ENCODE measurements at regions not wholly inside any gene's neighbourhood (a gene's known extent, or its start where the extent isn't known, plus 50 kb on each side); places are given as distances from the start of the nearest gene placed in this dataset.

DNA sequence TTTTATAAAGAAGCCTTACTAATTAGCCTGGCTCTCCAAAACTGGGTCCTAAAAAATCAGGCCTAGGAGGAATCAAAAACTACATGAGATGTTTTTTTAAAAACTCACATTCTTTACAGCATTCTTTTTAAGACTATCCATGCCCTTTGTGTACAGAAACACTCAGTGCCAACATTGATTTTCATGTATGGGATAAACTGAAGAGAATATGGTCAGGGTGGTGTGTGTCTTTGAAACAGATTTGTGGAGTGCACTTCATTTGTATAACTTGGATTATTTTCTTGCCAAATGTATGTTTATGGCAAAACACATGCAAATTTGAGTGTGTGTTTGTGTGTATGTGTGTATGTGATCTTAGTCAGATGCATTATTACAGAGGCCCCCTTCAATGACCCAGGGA lies 283.6 kb upstream of the ATP5MC3 start:
- DNase-seq (ENCODE audit: low spot score), result no peak

DNA sequence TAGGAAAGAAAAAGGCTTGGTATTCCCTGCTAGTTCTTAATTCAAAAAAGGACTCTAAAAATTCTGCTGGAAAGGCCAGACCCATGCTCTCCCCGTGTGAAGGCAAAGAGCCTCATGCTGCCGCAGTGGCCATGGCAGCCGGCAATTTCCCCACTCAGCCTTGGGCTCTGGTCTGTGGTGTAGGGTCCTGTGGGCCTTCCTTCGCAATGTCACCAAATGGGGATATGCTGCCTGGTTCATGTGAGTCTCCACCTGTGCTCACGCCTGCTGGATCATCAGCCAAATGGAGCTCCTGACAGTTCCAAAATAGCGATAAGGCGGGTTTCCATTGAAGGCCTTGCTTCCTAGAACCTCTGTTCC lies 282.8 kb upstream of the ATP5MC3 start:
- DNase-seq (ENCODE audit: low spot score), result no peak

DNA sequence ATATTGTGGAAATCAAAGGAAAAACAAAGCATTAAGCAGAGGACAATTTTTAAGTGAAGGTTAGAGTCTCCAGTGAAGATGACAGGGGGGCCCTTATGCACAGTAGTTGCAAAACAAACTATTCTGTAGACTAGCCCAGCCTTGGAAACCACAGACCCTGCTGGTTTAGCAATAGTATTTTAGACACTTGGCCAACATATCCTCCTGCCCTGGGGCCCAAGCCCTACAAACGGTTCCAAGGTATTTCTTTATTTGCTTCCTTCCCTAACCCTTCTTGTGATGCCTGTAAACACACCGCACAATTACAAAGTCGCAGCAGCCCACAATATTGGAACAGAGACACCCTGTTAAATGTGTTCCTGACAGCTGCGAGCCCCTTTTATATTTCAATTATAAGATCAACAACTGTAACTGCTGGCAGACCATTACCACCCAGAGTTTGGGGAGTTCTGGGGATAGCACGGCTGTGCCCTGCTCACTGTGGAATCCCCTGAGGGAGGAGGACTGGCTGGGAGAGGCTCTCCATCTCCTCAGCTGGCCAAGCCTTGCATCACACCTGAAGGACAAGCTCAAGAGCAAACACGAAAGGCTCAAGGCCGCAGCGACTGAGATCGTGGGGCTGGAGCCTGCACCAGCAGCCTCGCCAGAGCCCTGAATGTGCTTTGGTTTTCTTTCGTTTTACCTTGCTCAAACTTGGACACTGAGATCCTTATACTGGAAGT lies 282.2 kb upstream of the ATP5MC3 start:
- no peak for DNase-seq (ENCODE audit: low spot score)

DNA sequence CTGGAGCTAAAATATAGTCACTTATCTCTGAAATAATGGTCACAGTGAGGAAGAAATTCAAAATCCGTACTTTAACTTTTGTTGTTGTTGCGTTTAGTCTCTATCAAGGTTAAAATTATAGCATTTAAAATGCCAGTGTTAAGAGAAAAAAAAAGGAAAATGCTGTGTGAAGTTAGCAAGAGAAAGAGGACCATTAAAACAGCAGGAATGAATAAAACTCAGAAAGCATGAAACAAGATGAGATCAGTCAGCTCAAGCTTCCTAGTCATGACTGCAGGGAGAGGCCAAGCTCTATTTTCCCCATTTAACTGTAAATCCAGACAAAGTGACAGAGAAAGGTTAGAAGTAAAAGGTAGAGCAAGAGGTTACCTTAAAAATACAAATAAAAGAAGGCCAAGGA lies 281.7 kb upstream of the ATP5MC3 start:
- no peak for DNase-seq (ENCODE audit: low spot score)

DNA sequence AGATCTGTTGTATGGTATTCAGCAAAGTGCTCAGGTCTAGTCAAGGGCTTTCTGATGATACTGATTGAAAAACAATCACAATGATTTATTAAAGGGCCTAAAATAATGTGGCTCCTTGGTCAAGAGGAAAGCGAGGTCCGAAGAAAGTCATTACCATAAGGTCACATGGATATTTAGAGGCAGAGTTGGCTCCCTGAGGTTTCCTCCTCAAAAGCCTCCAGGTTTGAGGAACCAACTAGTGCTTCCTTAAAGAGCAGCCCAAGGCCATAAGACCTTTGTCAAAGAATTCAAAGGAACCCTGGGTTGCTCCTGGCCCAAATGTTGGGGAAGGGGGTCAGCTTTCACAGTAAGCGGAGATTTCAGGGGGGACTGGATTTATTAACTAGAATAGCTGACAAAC lies 280.7 kb upstream of the ATP5MC3 start:
- no peak for DNase-seq (ENCODE audit: low spot score)

DNA sequence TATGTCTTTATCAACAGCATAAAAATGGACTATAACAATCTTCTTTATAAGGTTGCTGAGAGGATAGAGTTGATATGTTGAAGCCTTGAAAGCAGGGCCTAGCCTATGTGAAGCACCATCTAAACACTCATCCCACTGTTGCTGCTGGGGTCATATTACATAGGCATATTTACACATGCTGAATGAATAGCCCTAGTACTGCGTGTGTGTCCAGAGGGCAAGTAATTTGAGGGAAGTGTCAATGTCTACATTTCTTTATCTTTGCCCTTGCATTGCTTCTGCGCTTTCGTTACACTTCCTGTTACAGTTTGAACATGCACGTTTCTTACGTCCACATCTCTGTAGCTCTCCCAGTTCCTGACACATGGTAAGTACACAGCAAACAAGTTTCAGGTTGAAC lies 280.3 kb upstream of the ATP5MC3 start:
- no peak for DNase-seq (ENCODE audit: low spot score)

DNA sequence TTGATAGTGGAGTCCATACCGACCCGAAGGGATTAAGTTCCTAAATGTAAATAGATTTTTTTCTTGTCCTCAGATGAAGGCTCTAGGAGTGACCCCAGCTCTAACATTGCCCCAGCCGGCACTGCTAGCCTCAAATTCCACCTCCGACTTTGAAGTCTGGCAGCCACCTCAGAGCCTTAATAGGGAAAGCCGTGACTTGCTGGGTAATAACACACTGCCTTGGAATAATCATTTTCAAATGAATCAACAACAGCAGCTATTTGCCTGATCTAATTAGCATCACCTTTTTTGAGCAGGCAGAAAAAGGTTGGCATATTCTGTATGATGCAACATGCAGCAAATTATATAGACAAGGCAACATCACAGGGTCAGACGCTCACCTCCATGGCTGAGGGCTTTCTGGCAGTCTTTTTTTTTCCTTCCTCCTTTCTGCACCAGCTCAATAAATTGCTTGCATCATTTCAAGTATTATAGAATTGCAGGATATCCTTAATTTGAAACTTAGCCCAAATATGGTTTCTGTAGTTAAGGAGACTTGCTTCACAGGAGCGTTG lies 276.5 kb upstream of the ATP5MC3 start:
- DNase-seq (ENCODE audit: low spot score), result no peak

DNA sequence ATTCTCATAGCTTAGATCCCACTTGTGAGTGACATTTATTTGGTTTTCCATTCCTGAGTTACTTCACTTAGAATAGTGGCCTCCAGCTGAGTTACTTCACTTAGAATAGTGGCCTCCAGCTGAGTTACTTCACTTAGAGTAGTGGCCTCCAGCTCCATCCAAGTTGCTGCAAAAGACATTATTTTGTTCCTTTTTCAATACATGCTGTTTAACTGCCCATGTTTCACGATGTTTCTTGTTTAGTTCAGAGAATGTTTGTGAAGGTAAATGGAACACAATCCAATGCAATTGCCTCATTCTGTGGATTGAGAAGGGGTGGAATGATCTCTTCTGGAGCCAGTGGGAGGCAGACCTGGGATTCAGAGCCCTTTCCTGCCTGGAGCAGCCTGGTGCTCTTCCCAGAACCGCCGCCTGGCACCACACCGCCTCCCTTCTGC lies 273.5 kb upstream of the ATP5MC3 start:
- no peak for DNase-seq (ENCODE audit: low spot score)

DNA sequence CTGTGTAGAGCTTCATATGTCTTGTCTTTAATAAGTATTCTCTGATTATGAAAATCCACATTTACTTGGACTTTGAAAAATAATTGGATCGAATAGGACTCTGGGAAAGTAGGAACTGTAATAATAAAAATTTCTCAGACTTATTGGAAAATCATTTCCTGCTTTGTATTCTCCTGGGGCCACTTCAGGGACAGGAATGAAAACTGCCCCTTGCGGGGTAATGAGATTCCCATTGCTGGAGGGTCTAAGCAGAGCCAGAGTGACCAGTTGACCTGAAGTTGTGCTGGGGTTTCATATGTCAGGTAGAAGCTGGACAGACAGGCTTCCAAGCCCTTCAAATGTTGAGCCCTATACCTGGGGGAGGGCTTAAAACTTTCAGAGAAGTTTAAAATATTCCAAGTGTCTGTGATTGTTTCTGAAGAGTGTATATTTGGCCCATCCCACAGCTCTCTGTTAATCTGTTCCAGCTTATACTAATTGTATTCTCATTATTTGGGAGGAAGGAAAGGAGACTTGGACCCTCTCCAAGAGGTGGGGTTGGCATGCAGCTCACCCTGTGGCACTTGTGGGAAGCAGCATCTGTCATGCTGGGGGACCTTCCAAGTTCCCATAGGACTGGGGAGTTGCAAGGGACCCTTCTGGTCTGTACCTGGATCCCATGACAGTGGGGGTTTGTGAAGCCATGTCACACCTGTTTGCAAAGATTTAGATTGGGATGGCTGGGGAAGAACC lies 268.7 kb upstream of the ATP5MC3 start:
- no peak for DNase-seq (ENCODE audit: low spot score)

DNA sequence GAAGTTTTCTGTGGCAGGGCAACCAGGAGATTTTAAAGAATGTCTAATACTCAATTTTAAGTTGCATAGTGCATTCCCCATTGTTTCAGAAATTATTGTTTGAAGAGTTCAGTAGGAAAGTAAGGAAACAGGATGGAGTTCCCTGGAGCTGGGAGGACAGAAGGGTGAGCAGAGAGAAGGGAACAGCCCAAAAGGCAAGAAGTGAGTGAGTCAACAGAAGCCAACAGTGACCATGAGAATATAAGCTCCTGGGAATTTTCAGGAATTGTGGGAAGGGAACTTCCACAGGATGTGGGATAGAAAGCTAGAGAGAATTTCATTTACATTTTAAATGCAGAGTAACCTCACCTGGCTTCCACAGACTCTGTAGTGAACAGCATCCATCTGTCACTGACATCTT lies 268.1 kb upstream of the ATP5MC3 start:
- DNase-seq (ENCODE audit: low spot score), result no peak

DNA sequence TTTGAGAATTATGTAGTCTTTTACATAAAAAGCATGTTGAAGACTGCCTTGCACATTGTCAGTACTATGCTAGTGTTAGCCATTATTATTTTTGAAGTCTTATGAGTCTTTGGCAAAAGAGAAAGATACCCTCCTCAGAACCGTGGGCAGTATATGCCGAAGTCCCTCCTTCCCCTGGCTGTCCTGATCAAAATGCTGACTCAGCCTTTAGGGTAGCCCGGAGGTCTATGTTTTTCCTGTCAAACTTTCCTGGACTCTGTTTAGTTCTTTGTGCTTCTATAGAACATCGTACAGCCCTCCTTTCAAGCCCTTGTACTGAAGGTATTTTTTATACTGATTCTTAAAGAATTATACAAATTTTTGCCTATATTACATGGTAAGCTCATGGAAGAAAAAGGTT lies 264.7 kb upstream of the ATP5MC3 start:
- no peak for DNase-seq (ENCODE audit: low spot score)

DNA sequence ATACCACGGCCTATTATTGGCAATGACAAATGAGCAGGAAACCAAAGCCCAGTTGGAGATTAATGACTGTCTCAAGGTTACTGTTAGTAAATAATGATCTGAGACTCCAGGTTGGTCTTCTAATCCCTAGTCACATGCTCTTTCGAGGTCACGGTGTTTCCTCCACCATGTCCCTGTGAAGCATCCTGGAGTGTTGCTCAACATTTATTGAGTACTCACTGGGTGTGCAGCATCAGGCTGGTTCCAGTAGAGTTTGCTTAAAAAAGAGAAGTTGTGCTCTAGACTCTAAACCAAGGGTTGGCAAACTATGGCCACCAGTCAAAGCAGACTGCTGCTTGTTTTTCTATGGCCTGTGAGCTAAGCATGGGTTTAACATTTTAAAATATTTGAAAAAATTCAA lies 263.8 kb upstream of the ATP5MC3 start:
- DNase-seq (ENCODE audit: low spot score), result no peak

DNA sequence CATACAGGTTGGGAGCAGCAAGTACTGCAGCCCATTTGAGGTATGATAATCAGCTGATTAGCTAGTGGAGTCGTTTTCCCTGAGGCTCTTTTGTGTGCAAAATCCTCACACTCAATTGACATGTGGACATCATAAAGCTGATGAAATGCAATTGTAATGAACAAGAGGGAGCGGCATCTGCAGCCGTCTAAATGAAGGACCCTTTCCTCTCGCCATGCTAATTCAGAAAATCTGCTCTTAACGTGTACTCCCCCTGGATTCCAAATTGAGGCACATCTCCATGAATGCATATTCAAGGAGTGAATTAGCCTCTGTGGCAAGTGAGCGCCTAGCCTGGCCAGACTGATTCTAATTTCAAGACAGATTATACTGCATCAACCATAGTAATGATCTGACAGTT lies 260.9 kb upstream of the ATP5MC3 start:
- DNase-seq (ENCODE audit: low spot score), result no peak

DNA sequence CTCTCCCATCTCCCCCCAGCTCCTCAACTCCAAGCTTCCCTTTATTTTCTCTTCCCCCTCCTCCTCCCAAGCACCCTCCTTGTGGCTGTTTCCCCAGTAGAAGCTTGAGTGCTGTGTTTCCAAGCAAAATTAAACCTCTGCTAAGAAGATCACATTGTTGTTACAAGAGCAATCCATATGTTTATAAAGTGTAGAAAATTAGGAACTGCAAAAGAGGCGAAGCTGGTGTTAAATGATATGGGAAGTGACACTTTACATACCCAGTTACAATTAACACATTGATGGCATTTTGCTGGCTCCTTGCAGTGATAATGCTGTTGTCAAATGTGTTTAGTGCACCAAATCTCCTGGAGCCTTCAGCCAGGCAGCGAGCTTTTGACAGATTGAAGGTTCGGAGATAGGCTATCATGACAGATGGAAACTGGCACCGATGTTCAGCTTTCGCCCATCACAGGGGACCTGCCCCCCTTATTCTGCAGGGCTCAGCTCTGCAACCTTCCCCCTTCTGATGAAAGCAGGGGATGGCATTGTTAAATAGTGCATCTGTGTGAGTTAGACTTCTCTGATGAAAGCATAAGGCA lies 259.8 kb upstream of the ATP5MC3 start:
- no peak for DNase-seq (ENCODE audit: low spot score)

DNA sequence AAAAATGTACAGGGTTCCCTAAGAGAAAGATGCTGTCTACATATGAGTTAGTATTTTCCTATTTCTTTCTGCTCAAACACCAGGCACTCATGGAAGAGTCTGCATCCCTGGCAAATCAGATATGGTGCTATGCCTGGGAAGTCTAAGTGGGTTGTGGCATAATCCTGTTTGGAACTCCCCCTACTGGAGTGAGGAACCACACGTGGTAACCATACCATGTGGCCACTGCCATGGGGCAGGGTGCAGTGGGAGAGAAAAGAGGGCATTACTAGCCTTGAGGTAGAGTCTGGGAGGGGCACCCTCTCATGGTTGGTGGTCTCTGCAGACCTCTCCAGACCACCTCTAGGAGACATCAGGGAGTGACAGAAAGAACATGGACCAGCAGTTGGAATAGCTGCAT lies 257.9 kb upstream of the ATP5MC3 start:
- DNase-seq (ENCODE audit: low spot score), result no peak

DNA sequence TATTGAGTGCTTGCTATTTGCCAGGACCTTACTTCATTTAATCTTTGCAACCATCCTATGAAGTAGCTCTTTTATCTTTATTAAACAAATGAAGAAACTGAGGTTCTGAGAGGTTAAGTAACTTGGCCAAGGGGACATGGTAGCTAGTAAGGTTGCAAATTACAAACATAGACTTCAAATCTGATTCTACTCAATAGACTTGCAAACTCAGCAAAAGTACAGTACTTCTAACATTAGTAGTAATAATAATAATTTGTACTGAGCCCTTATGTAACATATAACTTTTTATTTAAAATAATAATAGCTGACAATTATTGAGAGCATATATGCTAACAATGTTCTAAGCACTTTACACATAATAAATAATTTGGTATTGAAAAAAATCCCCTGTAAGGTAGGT lies 255.7 kb upstream of the ATP5MC3 start:
- no peak for DNase-seq (ENCODE audit: low spot score)

DNA sequence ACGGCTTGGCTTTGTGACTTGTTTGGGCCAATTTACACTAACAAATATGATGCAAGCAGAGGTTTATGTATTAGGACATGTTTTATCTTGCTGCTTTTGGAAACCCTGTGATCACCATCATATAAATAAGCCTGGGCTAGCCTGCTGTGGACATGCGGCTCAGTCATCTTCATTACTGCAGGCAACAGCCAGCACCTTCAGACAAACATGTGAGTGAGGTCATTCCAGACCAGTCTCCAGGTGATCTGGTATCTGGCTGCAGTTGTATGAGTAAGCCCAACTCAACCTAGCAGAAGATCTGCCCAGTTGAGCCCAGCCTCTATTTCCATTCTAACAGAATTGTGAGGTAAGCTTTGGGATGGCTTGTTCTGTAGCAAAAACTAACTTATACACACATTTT lies 254.6 kb upstream of the ATP5MC3 start:
- DNase-seq (ENCODE audit: low spot score), result no peak

DNA sequence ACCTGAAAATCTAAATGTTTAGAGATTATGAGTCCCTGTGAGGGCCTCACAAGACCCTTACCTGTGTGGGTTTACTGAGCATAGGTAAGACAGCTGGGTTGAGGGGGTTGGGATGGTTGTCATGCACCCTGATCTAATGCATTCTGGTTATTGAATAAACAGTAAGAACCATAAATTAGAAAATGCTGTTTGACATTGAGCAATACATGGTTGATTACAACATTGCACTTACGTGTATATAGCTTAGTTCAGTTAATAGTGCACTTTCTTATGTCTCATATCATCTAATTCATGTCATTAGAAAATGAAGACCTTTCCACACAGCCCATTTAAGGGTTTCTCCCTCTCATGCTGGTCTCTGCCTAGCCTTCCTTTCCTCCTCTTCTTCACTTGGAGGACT lies 253.5 kb upstream of the ATP5MC3 start:
- DNase-seq (ENCODE audit: low spot score), result no peak

DNA sequence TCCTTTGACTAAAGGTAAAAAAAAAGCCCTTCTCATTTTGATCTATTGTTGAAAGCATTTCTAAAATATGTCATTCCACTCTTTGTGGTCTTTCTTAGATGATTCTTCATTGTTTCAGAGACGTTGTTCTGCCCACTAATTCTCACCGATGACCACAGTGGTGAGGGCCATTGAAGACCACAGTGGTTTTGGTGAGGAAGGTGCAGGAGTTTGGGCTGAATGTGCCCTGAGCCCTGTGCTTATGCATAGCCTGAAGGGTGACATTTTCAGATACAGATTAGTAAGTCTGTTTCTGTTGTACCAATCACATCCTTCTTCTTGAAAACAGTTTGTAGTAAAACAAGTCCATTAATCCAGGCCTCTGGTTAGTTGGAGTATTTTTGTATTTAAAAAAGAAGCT lies 251.3 kb upstream of the ATP5MC3 start:
- no peak for DNase-seq (ENCODE audit: low spot score)

DNA sequence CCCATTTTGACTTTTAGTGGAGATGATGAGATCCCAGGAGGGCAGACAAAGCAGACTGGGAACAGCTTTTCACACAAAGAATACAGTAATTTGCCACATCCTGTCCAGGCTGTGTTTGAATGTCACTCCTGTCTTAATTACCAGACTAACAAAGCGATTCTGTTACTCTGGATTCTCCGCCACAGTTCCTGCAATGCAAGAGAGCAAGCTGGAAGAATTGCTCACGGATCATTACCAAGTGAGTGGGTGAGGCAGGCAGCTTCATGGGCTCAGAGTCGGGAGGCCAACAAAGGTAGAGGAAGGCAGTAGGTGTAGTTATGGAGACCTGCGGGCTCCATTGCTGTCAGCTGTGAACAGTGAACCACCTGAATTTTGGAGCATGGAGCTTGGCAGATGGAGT lies 250.5 kb upstream of the ATP5MC3 start:
- no peak for DNase-seq (ENCODE audit: low spot score)

DNA sequence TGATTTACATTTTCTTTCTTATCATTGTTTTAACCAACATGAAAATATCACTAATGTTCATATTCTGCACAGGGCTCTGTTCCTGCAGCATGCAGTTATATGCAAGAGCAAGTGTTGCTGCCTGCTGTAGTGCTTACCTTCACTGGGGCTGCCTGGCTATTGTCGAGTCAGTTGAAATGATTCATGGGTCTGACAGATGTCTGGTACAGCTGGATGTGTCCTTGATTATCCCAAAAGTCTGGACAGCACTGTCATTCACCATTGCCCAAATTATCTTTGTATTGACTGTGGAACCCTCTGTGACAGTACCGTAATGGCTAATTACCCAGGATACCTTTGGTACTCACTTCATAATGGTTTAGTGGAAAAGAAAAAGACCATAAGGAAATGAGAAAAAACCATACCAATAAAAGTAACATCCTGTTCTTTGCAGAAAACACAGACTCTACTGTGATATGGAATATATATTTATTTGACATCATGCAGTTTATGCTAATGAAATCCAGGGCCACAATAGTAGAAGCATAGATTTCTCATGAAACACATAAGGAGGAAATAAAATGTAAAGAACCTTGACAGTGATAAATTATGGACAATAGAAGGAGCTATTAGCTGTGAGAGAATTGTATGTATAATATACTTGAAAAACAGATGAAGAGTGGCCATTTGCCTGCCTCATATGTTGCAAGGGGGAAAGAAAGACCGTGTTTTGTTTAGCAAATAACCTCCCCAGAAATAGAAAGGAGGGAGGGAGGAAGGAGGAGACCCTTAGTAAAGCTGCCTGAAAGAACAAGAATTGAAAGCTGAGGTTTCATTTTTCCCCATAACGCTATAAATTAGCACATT lies 249.8 kb upstream of the ATP5MC3 start:
- no peak for DNase-seq (ENCODE audit: low spot score)

DNA sequence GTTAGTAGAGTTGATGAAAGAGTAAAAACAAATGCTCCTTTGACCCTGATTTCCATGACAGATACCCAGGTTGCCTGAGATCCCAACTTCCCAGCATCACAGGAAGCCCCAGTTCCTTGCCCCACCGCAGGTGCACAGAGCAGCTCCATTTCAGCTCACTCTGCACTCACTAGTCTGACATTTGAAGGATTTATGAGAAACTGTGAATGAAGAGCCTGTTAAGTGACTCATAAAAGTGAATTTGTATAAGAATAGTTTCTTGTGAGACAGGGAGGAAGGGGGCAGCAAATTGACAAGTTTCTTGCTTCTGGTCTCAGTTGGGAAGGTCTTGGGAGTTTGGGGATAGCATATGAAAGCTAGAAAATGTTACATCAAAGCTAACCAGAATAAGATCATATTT lies 248.7 kb upstream of the ATP5MC3 start:
- no peak for DNase-seq (ENCODE audit: low spot score)

All from ureter (tissue), 1 donor.